Umbilical cord (tissue), 1 donor: ENCODE measurements at regions not wholly inside any gene's neighbourhood (a gene's known extent, or its start where the extent isn't known, plus 50 kb on each side); places are given as distances from the start of the nearest gene placed in this dataset.

Experiments used
- DNase-seq: peaks from one replicate; pipeline ENCODE4 v3.0.0-alpha.2; 2015; ENCODE audit warnings: low spot score

DNA sequence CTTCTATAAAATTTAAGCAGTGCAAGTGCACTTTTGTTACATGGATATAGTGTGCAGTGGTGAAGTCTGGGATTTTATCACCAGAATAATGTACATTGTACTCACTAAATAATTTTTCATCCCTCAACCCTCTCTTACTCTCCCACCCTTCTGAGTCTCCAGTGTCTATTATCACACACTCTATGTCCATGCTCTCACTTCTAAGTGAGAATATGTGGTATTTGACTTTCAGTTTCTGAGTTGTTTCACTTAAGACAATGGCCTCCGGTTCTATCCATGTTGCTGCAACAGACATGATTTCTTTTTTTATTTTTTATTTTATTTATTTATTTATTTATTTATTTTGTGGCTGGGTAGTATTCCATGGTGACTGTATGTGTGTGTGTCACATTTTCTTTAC is 855.9 kb upstream of the PHF14 start:
- DNase-seq: no peak

DNA sequence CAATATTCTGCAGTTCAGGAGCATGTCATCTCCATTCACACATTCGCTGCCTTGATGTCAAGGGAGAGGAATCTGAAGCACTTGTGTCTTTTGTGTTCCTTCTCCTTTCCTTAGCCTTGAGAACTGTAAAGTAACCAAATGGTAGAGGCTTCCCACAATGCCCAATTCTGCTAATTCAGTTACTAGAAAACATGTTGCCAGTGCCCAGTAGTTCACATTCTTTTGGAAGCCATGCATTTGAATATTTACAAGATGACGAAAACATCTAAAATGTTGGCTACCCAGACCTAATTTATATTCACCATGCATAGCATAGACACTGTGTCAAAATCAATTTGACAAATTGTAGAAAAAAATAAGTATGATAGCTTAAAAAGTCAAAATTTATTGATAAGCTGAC is 852.7 kb upstream of the PHF14 start:
- DNase-seq: no peak

DNA sequence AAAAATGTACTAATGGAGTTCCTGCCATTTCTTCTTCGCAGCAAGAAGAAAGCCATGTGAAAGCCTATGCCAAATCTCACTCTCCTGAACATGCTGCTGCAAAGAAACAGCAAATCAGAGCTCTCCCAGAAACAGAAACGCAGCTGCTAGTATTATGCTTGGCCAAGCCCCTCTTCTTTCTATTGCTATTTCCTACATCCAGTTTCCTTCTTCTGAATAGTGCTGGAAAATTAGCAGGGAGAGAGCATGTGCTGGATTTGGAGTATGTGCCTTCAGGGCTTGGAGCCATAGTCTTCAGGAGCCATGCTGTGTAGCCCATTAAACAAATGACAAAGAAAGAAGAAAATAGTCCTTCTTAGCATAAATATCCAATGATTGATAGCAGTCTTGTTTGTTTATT is 852.0 kb upstream of the PHF14 start:
- peak; percentile 15 for DNase-seq

DNA sequence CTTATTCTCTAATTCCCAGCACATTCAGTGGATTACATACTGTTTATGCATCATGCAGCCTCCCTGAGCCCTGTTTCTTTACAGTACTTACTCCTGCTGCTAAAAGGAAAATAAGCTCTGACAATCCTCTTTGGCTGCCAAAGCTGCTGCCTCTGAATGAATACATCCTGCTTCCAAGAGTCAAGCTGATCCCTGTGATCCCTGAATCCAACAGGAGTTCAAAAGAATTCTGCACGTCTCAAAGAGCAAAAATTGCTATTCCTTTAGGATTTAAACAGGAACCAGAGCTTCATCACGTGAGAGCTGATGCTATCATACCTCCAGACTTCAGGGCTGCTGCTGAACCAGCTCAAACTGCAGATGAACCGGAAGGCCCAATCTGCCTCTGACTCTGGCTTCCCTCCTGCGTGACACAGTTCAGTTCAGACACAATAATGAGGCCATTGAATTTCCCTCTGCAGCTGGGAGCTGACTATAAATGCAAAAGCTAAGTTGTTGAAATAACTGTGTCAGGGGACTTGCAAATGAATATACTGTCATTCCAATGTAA is 851.0 kb upstream of the PHF14 start:
- DNase-seq: peak; percentile 91

DNA sequence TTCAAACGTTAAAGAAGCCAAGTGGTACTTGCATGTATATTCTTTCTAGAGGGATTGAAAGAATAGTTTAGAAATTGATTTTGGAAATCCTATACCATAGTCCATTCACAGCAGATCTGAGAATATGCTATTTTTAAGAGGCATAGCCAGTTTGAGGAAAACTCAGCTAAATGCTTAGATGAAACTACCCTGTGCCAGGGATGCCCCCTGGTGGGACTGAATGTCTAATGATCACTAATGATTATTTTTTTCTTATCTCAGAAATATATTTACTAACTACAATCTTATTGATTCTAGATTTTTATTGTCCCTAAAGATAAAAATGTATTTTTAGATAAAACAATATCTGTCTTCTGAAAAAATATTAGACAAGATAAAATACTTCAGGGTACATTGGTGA is 844.9 kb upstream of the PHF14 start:
- DNase-seq: no peak

DNA sequence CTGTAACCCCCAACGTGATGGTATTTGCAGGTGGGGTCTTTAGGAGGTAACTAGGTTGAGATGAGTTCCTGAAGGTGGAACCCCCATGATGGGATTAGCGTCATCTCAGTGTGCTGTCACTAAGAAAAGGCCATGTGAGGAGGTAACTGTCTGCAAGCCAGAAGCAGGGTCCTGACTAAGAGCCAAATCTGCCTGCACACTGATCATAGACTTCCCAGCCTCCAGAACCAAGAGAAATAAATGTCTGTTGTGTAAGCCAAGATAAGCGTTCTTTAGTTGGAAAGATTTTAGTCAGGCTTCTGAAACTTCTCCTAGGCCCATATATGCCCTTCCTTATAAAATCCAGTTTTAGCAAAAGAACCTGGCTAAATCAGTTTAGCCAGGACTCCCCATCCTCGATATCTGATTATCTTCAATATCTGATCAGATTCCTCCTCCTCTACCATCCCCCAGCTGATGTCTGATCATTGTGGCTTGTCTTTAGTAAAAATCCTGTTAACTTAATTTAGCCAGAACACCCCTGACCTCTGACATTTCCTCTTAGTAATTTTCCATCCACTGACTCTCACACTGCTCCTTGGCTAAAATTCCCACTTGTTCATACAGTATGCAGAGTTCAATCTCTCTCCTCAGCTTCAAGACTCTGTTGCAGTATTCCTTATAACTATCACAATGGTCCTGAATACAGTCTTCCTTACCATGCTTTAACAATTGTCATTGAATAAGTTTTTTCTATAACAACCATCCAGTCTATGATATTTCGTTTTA is 835.4 kb upstream of the PHF14 start:
- no peak for DNase-seq

DNA sequence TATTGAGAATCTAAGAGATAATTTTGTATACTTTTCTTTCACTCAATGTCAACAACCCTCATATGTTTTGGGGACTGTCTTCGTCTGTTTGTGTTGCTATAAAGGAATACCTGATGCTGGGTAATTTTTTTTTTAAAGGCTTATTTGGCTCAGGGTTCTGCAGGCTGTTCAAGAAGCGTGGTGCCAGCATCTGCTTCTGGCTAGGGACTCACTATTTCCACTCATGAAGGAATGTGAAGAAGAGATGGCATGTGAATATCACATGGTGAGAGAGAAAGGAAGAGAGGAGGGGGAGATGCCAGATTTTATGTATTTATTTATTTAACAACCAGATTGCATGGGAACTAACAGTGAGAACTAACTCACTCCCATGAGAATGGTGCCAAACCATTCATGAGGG is 827.4 kb upstream of the PHF14 start:
- no peak for DNase-seq

DNA sequence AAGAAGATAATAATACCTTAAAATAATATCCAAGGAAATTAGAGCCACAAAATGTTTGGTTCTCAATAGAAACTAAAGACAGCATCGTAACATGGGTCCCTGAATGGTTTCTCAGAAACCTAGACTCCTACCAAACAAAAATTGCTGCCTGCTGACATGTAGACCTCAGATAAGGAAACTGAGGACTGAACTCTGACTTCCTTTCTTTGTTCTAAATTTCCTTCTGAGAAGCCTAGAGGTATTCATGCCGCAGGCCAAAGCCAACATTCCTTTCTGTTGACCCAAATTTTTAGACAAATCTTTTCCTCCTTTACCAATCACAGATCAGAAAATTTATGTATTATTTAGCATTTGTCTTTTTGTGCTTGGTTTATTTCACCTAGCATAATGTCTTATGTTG is 816.7 kb upstream of the PHF14 start:
- DNase-seq: peak; percentile 40

DNA sequence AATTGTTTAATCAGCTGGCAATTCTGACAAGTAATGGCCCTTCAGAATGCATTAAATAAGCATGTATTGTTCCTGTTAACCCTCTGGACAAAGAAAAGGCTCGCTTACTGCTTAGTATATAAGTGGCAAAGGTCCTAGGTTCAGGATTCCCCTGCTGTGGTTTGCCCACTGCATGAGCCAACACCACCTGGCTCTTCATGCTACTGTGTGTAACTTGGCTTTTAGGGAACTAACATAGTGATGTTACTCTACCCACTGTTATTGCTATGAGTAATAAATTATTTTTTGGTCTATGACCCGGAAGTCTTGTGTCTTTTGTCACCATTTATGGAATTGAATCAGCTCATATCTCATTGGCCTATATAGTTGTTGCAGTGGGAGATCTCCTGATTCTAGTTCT is 791.7 kb upstream of the PHF14 start:
- no peak for DNase-seq

DNA sequence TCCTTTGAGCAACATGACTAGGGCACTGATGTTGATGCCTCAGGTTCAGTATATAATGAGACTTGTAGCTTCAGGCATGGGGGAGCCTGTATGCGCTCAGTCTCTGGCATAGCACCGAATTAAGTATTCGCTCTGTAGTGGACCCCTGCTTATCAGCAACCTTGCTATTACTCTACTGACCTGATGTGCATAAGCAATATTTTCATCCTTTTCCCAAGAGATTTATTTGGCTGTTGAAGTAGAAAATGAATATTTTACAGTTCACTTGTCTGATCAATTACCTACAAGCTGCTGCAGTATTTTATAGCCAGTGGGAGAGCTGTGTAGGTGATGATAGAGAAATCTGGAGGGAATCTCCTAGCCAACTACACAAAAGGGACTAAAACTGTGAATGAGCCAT is 781.6 kb upstream of the PHF14 start:
- DNase-seq: no peak

DNA sequence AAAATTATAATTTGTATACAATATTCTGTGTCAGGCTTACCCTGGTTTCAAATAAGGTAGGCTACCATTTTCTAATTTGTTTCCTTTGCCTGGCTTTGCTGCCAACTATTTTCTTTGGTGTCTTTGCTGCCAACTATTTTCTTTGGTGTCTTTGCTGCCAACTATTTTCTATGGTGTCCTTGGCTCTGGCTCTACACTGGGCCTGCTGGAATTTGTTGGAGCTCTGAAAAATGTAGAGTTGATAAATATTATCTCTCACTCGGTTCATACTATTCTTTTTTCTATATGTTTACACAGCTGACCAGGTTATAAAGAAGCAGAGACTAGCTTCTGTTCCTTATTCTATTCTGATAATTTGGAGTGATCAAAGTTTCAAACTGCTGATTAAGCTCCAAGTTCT is 768.0 kb upstream of the PHF14 start:
- no peak for DNase-seq

DNA sequence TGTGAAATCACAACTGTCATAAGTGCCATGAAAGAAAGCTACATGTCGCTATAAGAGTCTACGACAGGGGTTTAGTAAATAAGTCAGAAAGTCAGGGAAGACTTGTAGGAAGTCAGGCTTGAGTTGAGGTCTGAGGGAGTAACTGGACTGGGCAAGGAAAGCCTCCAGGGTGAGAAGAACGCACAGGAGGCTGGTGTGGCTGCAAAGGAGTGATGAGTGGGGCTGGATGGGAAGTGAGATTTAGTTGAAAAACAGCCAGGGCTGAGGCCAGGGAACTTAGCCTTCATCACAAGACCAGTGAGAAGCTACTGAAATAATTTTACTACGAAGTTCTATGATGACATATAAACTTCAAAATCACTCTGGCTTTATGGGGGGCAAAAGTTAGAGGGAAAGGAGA is 763.7 kb upstream of the PHF14 start:
- DNase-seq: no peak

DNA sequence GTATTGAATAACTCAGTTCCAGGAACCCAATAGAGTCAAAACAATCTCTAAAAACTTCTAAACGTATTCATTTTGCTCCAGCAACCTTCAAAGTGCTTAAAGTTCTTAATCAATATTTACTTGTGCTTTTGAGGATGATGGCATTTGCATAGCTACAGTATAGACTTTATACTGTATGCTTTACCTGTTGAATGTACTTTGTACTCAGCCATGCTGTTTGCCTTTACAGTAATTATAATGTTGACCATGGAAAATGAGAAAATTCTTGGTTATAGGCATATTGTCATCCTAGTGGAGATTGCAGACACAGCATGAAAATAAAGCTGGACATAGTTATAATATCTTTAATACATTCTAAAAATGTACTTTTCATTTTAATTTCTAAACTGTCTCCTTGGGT is 762.7 kb upstream of the PHF14 start:
- no peak for DNase-seq

DNA sequence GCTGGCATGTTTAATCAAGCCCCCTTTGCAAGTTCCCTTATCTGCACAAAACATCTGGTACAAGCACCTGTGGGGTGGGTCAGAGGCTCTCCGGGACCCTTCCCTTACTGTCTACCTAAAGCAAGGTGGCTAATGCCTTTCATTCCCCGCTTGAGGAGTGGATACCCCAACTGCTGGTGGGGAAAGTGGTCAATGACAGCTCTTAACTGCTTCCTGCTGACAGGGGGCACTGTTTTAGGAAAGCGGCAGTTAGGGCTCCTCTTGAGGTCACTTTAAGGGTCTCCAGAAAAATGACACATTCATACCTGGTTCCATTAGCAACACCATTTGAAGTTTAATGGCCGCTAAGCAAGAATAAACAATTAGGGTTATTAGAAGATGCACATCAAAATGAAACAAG is 761.8 kb upstream of the PHF14 start:
- DNase-seq: no peak

DNA sequence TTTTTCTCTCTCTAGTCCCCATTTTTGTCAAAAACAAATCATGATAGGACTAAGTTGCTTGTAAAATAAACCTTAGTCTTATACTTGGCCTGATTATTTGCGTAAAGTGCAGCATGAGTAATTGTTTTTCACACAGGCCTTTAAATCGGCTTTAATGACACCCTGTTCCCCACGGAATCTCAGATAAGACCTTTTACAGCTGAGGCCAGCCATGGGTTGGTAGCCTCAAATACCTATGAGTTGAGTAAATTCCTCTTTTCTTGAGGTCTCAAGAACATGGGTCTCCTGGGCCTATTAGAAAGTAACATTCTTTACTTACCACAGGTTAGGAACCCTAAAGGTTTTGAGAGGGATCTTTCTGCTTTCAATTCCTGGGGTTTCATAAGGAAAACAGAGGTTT is 761.0 kb upstream of the PHF14 start:
- no peak for DNase-seq

DNA sequence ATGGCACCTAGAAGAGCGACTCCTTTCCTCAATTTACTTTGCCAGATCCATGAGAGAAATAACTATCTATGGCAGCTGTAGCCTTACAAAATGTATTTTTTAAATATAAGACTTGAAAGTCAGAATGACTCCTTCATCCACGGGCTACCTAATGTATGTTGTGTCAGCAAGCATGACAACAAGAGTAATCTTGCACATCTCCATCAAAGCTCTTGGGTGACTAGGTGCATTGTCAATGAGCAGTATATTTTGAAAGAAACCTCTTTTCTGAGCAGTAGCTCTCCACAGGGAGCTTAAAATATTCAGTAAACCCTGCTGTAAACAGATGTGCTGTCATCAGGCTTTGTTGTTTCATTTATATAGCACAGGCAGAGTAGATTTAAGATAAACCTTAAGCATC is 757.2 kb upstream of the PHF14 start:
- DNase-seq: no peak

DNA sequence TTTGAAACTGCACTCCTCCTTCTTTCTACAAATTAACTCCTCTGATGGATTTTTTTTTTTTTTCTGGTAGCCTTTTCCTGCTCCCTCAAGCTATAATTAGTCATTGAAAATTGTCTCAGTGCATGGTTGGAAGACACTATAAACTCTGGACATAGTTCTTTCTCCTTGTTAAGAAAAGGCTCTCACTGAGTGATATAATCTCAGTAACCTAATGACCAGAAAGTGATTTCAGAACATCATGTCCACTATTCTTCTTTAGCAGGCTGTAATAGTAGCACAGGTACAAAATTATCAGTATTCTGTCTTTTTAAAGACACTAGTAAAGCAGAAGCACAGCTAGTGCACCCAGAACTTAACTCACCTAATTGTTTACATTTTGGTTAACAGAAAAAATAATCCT is 752.6 kb upstream of the PHF14 start:
- DNase-seq: no peak

DNA sequence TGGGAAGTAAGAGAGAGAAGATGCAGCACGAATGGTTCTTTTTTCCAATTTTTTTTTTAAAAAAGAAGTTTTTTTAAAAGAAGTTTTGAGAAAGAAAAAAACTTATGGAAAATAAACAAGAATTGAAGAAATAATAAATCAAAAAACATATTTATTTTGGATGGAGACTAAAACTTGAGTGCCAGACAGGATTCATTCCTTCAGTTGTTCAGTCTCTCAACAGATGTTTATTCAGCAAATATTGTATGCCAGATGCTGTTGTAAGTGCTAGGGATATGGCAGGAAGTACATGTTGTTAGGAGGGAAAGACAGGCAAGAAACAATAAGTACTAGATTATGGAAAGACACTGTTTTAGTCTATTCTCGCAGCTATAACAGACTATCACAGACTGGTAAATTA is 750.7 kb upstream of the PHF14 start:
- DNase-seq: no peak

DNA sequence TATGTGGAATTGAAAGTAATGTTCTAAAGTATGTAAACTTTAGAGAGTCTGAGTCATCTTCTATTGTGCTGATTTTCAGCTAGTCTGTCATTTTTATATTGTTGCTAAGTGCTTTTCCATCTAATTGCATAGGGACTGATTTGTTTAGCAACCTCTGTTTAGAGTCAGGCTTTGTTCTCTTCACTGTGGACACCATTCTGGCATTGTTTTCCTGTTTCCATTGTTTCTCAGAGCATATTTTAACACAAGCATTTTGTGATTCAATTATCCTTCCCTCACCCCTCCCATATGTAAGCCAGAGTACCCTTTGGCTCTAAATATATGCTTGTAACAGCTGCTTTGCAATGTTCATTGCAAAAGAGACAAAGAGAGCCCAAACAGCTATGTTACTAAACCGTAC is 748.4 kb upstream of the PHF14 start:
- DNase-seq: no peak

DNA sequence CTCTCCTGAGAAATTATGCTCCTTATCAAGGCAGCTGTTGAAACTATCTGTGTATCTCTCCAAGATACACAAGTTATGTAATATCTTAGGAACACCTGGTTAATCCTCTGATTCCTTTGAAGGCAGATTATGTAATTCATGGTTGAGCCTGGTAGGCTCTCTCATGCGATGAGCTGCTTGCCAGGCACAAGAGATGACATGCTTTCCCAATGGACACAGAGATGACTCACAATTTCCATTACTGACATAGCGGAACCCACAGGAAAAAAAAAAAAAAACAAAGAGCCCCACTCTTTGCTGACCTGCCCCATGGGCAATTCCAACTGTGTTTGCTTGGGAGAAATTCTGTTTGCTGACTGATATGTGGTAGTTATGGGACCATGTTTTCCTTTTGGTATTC is 736.4 kb upstream of the PHF14 start:
- DNase-seq: peak; percentile 0

DNA sequence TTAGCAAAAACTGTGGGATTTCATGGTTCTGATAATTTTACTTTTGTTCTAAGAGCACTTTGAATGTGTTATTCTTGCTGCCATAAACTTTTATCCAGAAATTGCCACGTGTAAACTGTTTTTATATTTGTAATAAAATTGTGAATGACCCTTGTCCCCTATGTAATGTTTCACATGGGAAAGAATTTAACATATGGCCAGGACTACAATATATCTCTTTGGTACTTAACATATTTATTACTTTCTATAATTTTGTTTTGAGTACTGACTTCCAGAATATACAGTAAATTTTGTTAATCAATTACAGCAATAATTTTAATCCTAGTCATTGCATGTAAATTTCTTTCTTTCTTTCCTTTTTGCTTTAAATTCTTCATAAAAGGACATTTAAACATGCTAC is 735.0 kb upstream of the PHF14 start:
- DNase-seq: no peak

DNA sequence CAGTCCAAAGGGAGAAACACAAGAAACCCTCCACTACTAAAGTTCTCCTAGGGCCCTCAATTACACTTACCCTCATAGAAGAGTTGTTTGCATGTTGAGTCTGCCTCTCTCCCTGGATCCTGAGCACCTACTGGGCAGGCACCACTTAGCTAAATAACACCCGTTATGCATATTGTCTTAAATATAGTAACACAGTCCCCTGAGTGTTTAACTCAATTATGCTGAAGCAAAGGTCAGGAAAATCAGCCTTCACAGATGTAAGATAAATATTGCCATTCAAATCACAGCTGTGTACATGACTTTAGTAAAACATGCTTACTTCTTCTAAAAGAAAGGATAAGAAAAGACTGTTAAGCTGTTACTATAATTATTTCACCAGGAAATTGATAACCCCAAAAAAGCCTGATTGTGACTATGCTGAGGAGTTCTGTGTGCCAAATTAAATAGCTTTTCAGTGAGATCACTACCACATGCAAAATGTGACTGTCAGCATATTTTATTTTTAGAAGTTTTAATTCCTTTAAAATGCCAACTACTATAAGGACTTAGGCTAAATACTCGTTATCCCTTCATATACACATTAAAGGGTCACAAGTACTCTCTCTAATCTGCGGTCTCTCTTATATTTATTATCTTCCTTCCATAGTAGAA is 733.9 kb upstream of the PHF14 start:
- DNase-seq: no peak

DNA sequence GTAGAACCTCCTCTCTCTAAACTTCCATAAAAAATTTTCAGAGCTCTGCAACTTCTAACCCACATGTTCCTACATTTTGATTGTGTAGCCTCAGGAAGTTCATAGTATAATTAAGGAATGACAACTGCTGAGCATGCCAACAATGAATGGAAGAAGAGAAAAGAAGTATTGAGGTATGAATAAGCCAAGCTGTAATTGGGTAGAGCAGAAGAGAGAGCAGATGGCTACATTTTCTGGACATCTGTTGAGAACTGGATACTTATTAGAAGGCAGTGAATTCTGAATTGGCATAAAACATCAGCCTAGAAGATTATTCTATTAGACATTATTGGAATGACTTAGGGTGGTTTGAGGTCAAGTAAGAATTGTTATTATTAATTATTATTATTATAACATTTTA is 728.3 kb upstream of the PHF14 start:
- DNase-seq: no peak

DNA sequence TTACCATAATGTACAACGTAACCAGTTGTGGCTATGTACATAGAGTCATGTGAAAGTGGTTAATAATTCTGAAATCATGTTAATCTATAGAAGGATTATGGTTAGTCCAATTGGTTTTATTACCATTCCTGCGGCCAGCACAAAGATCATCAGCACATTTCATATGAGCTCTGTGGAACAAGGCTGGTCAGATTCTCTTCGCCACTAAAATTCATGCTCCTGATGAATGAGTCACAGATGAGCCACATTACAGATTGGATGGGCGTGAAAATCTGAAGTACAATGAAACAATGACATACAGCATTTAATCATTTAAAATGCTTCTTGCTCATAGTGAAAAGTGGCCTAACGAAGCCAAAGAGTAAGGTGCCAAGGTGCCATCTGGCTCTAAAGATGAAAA is 716.2 kb upstream of the PHF14 start:
- no peak for DNase-seq
